ENCODE measurements at regions not wholly inside any gene's neighbourhood (a gene's known extent, or its start where the extent isn't known, plus 50 kb on each side); places are given as distances from the start of the nearest gene placed in this dataset.

DNA sequence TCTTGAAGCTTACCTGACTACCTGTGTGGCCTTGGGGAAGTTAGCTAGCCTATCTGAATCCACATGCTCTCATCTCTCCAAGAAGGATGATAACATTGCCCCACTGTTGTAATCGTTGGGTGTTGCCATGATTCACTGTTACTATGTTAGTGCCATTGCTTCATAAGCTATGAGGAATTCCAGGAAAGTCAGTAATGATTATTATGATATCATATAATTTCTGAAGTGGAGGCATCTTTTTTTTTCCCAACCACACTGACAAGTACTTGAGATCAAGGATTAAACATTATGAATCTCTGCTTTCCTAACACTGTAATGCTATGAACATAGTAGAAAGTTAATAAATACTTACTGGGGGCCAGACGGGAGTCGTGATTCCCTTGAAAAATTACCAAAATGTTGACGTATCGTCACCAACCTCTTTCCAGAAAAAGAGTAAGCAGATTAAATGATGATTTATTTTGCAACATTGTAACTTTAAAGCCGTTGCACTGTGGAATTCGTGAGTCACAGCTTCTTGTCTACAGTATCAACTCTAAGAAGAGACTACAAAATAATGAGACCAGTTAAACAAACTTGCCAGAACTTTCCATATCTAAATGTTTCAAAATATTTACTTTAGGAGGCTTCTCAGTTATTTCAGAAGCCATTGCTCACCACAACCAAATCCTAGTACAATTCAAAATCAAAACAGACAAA, 459.9 kb downstream of the PIK3C3 start:
- ChIA-PET CTCF (ENCODE audit: unreplicated experiment) (no interaction called here), POLR2A (no interaction called here)
- Histone ChIP-seq H3K4me1 (ENCODE audit: insufficient read depth, low read length, poor library complexity, severe bottlenecking) (no peaks in the 10 kb centered on the region), H3K4me2 (ENCODE audit: low read length) (no peak overlapping the region), H3K4me3 (ENCODE audit: low read depth, low read length, poor library complexity, severe bottlenecking) (no peak overlapping the region), H3K27ac (ENCODE audit: low read depth, low read length, poor library complexity, severe bottlenecking) (no peak overlapping the region), H3K79me2 (ENCODE audit: insufficient read depth, low read depth, low read length) (no peaks in the 10 kb centered on the region), H3K36me3 (ENCODE audit: insufficient read depth, low read length) (no peaks in the 10 kb centered on the region), H4K20me1 (ENCODE audit: insufficient read depth, low read length) (no peaks in the 10 kb centered on the region), H3K9me2 (ENCODE audit: insufficient read depth, low read length) (no peaks in the 10 kb centered on the region), H2AFZ (ENCODE audit: low read length) (no peak overlapping the region), H3K9me3 (ENCODE audit: low read length) (no peaks in the 10 kb centered on the region)
- DNase-seq (ENCODE audit: low spot score), result no peak
- intact Hi-C loops (cut with micrococcal nuclease; ENCODE audit: unreplicated experiment), result no loop called here
- BruUV-seq (replicated peaks), result no TSS peak
- no peak for TF ChIP-seq EZH2phosphoT487 (IDR thresholded peaks at IDR 0.05; ENCODE audit: borderline replicate concordance, low read depth, low read length)
- TF ChIP-seq, protein P1, sequence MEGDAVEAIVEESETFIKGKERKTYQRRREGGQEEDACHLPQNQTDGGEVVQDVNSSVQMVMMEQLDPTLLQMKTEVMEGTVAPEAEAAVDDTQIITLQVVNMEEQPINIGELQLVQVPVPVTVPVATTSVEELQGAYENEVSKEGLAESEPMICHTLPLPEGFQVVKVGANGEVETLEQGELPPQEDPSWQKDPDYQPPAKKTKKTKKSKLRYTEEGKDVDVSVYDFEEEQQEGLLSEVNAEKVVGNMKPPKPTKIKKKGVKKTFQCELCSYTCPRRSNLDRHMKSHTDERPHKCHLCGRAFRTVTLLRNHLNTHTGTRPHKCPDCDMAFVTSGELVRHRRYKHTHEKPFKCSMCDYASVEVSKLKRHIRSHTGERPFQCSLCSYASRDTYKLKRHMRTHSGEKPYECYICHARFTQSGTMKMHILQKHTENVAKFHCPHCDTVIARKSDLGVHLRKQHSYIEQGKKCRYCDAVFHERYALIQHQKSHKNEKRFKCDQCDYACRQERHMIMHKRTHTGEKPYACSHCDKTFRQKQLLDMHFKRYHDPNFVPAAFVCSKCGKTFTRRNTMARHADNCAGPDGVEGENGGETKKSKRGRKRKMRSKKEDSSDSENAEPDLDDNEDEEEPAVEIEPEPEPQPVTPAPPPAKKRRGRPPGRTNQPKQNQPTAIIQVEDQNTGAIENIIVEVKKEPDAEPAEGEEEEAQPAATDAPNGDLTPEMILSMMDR (conservative IDR thresholded peaks at IDR 0.05; ENCODE audit: low read length), result no peak

DNA sequence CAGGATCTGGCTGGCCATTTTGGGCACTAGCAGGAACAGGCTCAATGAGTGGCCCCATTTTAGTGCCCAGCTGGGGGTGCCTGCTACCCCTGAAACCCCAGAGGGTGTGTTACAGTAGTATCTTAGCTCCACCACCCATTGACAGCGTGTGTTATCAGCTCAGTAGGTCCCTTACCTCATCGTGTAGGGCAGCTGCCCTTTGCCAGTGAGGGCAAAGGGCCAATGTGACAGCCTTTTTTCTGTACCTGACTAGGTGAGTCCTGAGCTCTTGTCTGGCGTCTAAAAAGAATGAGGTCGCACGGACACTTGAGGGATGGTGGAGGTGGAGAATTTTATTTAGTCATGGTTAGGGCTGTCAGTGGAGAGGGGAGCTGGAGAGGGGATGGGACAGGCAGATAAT, 462.2 kb downstream of the PIK3C3 start:
- H3K27ac ChIP-seq (ENCODE audit: low read depth, low read length, poor library complexity, severe bottlenecking), result no peak overlapping the region
- DNase-seq (ENCODE audit: low spot score), result no peak
- no peak for TF ChIP-seq EZH2phosphoT487 (IDR thresholded peaks at IDR 0.05; ENCODE audit: borderline replicate concordance, low read depth, low read length)
- TF ChIP-seq, protein P1 (conservative IDR thresholded peaks at IDR 0.05; ENCODE audit: low read length), result no peak
- no peaks in the 10 kb centered on the region for H4K20me1 ChIP-seq (ENCODE audit: insufficient read depth, low read length)
- CTCF ChIA-PET (ENCODE audit: unreplicated experiment), result no interaction called here
- no peak overlapping the region for H2AFZ ChIP-seq (ENCODE audit: low read length)
- intact Hi-C loops (cut with micrococcal nuclease; ENCODE audit: unreplicated experiment), result no loop called here
- POLR2A ChIA-PET, result no interaction called here
- no peak overlapping the region for H3K4me3 ChIP-seq (ENCODE audit: low read depth, low read length, poor library complexity, severe bottlenecking)
- no peak overlapping the region for H3K4me2 ChIP-seq (ENCODE audit: low read length)
- no peaks in the 10 kb centered on the region for H3K4me1 ChIP-seq (ENCODE audit: insufficient read depth, low read length, poor library complexity, severe bottlenecking)
- H3K79me2 ChIP-seq (ENCODE audit: insufficient read depth, low read depth, low read length), result no peaks in the 10 kb centered on the region
- H3K9me3 ChIP-seq (ENCODE audit: low read length), result no peaks in the 10 kb centered on the region
- H3K9me2 ChIP-seq (ENCODE audit: insufficient read depth, low read length), result no peaks in the 10 kb centered on the region
- no peaks in the 10 kb centered on the region for H3K36me3 ChIP-seq (ENCODE audit: insufficient read depth, low read length)
- BruUV-seq (replicated peaks), result no TSS peak

DNA sequence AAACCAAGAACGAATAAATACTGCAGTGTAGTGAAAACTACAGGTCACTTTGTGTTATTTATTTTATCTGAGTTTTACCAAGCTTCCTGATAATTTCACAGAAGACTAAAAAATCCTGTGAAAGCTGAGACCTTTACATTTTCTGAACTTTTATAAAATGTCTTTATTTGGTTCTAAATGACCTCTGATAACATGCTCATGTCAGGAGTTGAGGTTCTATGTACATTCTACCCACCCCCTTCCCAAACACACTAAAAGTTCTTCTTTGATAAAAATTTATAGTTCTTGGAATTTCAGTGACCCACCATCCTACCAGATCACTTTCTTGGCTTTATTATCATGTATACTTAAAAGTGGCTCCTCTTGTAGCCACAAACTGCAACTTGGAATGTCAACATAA, 463.1 kb downstream of the PIK3C3 start:
- BruUV-seq (replicated peaks), result no TSS peak
- H3K36me3 ChIP-seq (ENCODE audit: insufficient read depth, low read length), result no peaks in the 10 kb centered on the region
- CTCF ChIA-PET (ENCODE audit: unreplicated experiment), result no interaction called here
- H3K4me1 ChIP-seq (ENCODE audit: insufficient read depth, low read length, poor library complexity, severe bottlenecking), result no peaks in the 10 kb centered on the region
- DNase-seq (ENCODE audit: low spot score), result no peak
- TF ChIP-seq, protein P1 (conservative IDR thresholded peaks at IDR 0.05; ENCODE audit: low read length), result no peak
- no peak for TF ChIP-seq EZH2phosphoT487 (IDR thresholded peaks at IDR 0.05; ENCODE audit: borderline replicate concordance, low read depth, low read length)
- H3K79me2 ChIP-seq (ENCODE audit: insufficient read depth, low read depth, low read length), result no peaks in the 10 kb centered on the region
- no peak overlapping the region for H2AFZ ChIP-seq (ENCODE audit: low read length)
- POLR2A ChIA-PET, result no interaction called here
- no peaks in the 10 kb centered on the region for H3K9me3 ChIP-seq (ENCODE audit: low read length)
- H4K20me1 ChIP-seq (ENCODE audit: insufficient read depth, low read length), result no peaks in the 10 kb centered on the region
- H3K4me3 ChIP-seq (ENCODE audit: low read depth, low read length, poor library complexity, severe bottlenecking), result no peak overlapping the region
- intact Hi-C loops (cut with micrococcal nuclease; ENCODE audit: unreplicated experiment), result no loop called here
- no peak overlapping the region for H3K4me2 ChIP-seq (ENCODE audit: low read length)
- H3K27ac ChIP-seq (ENCODE audit: low read depth, low read length, poor library complexity, severe bottlenecking), result no peak overlapping the region
- H3K9me2 ChIP-seq (ENCODE audit: insufficient read depth, low read length), result no peaks in the 10 kb centered on the region
